CD4-positive, alpha-beta T cell treated with Interleukin-12 subunit alpha and Interleukin-12 subunit beta, for 1 hour (primary cell): ENCODE measurements at regions not wholly inside any gene's neighbourhood (a gene's known extent, or its start where the extent isn't known, plus 50 kb on each side); places are given as distances from the start of the nearest gene placed in this dataset.
"Not testable (repeated sequence)": the region's sequence is repeated elsewhere in the genome, so short reads cannot be mapped to it uniquely, and the experiment has no call there.

Experiments
- DNase-seq: peaks from one replicate; pipeline ENCODE4 v3.0.0-alpha.2; 2020

- not testable (repeated sequence) for DNase-seq
Measured at GRCh38 chr5:102047073-102047472, 249.0 kb downstream of the SLCO4C1 start.

- no peak for DNase-seq
Measured at GRCh38 chr5:102040326-102040725, 255.8 kb downstream of the SLCO4C1 start.

GRCh38 chr5:102036927-102037326, 259.2 kb downstream of the SLCO4C1 start:
- DNase-seq = no peak

DNA sequence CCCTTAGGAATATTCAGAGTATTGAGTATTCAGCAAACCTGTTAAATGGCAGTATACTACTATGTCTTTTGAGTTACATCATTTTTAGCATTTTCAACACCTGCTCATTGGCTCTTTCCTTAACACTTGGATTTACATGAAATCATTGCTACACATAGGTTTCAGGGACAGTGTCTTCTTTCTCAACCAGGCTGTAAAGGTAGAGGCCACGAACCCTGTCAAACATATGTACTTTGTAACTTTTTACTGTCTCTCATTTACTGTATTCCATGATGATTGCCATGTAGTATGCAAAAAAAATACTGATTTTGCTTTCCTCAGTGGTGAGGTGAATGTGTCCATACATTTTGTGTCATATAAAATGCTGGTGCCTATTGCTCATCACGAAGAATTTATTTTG, 264.4 kb downstream of the SLCO4C1 start:
- no peak for DNase-seq

- DNase-seq = no peak
Measured at GRCh38 chr5:102018690-102019089, 277.4 kb downstream of the SLCO4C1 start.

DNA sequence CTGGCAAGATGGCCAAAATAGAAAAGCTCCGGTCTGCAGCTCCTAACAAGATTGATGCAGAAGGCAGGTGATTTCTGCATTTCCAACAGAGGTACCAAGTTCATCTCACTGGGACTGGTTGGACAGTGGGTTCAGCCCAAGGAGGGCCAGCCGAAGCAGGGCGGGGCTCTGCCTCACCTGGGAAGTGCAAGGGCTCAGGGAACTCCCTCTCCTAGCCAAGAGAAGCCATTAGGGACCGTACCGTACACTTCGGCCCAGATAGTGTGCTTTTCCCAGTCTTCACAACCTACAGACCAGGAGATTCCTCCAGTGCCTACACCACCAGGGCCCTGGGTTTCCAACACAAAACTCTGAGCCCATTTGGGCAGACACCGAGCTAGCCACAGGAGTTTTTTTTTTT, 277.8 kb downstream of the SLCO4C1 start:
- DNase-seq = no peak

- no peak for DNase-seq
Measured at GRCh38 chr5:102014371-102014770, 281.7 kb downstream of the SLCO4C1 start.

GRCh38 chr5:102010644-102011043, 285.4 kb downstream of the SLCO4C1 start:
- no peak for DNase-seq

DNA sequence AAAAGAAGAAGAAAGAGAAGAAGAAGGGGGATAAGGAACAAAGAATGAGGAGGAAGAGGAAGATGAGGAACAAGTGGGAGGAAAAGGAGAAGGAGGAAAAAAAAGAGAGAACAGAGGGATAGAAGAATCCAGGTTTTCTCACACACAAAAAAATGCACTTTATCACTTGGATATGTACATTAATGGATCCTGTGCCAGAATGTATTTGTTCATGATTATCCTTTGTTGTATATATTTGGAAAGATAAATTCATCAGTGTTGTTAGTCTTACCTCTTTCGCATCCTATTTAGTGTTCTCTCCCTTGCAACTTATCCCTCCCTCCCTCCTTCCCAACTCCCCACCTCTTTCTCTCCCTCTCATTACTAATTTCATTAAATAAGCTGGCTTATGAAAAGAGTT, 298.8 kb downstream of the SLCO4C1 start:
- no peak for DNase-seq

DNA sequence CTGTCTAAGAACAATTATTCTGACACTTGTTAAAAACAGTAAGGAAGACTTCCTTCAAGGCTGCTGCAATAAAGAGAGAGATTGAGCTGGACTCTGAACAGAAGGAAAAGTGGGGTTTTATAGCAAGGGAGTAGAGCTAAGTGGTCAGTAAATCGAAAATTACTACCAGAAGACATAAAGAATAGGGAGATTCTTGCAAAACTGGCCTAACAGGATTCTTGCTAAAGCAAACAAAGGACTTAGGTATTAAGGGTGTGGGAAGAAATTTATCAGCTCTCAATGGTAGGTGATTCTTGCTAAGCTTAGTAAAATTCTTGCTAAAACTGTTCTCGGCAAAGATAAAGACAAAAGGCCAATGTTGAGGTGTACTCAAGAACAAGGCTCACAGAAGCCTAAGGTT, 300.5 kb downstream of the SLCO4C1 start:
- no peak for DNase-seq

GRCh38 chr5:101991486-101991885, 304.6 kb downstream of the SLCO4C1 start:
- DNase-seq = no peak

GRCh38 chr5:101989659-101990058, 306.4 kb downstream of the SLCO4C1 start:
- DNase-seq = no peak

DNA sequence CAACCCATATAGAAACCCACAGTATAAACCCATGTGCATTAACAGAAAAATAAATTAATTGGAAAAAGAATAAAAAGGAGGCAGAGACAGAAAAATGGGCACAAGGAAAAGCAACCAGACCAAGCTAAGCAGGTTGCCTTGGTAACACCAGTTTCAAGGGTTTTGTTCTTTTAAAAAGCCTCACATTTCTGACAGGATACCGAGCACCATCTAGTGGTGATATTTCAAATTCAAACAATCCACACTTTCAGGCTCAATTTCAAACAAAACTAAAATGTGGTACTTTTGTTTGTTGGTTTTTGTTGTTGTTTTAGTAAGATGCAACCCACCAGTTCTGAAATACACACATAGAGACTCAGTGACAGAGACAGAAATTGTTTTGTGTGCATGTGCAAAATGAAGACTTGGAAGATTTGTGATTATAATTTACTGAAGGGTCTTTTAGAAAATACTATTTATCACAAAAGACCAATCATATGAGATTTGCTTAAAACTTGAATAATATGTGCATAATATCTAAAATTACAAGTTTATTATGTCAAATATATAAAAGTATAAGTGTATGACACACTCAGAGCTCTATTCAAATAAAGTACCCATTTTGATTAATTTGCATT, 318.2 kb downstream of the SLCO4C1 start:
- DNase-seq = peak; percentile 7

DNA sequence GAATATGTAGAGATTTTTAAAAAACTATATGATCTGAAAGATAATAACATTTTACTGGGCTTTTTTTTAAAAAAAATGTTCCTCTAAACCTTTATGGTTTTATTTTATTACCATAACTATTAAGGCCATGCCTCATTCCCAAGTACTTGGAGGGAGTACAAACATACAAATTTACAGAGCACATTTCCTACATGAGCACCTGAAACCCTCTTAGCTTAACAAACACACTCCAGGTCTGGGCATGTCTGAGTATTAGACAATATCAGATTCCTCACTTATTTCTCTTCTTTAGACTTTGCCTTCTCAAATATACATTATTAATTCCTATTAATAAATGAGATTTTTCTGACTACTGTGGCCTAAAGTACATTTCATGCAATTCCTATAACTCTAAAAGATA, 319.2 kb downstream of the SLCO4C1 start:
- DNase-seq = no peak

- DNase-seq = no peak
Measured at GRCh38 chr5:101969742-101970141, 326.3 kb downstream of the SLCO4C1 start.

DNA sequence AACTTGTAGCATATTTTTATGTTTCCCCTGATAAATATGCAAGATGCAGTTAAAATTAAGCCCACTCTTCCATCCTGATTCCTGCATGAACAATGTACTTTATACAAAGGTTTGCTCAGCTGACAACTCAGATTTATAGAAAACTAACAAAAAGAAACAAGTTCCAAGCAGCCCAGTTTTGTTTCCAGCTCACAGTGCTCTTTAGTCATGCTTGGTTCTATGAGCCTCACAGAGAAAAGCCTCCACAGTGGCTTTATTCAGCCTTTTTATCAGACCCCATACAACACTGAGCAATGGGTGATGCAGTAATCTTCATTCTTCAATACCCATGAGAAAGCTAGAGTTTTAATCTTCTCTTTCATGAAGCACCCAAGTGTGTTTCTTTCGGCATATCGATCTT, 329.6 kb downstream of the SLCO4C1 start:
- no peak for DNase-seq

DNA sequence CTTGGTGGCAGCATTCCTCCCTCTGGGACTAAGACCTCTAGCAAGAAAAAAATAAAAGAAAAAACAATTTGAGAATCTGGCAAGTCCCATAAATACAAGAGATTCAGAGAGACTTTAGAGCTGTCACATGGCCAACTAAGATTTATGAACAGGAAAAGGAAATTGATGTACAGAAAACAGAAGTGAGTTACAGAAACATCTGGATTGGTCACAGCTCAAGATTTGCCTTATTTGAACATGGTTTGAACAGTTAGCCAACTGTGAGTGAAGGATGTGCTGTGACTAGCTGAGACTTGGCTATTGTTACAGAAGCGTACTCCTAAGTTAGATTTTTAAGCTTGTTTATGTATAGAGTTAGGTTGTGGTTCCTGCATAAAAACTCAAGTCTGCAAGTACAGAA, 340.2 kb downstream of the SLCO4C1 start:
- no peak for DNase-seq

DNA sequence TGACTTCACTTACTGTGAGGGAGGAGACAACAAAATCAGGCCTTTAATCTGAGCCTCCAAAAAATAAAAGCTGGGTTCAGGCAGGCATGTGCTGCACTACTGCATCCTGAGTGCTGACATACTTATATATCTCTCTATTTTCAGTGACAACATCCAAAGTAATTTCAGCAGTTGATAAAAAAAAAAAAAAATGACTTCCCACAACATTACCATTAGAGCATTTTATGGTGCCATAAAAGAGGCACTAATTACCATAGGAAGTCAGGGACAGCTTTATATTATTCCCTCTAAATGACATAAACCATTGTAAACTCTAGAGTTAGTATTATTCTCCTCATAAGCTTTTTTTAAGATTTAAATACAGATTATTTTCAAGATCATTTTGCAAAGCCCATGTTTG, 346.1 kb downstream of the SLCO4C1 start:
- no peak for DNase-seq

DNA sequence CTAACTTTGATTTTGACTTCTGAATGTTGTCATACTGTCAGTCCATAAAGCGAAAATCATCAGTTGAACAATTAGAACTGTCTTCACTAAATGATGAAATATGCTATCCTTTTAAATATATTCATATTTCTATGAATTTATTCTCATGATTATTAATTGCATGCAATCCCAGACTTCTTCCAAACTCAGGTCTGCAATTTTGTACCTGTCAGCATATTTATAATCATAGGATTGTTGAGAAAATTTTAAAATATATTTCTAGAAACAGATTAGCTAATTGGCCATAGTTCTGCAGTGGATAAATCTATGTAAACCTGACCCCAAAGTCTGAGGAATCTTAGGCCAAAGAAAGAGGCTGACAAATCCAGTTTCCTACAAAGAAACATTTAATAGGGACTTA, 347.5 kb downstream of the SLCO4C1 start:
- DNase-seq = no peak

GRCh38 chr5:101943784-101944183, 352.3 kb downstream of the SLCO4C1 start:
- no peak for DNase-seq

- no peak for DNase-seq
Measured at GRCh38 chr5:101942321-101942882, 353.7 kb downstream of the SLCO4C1 start.

DNA sequence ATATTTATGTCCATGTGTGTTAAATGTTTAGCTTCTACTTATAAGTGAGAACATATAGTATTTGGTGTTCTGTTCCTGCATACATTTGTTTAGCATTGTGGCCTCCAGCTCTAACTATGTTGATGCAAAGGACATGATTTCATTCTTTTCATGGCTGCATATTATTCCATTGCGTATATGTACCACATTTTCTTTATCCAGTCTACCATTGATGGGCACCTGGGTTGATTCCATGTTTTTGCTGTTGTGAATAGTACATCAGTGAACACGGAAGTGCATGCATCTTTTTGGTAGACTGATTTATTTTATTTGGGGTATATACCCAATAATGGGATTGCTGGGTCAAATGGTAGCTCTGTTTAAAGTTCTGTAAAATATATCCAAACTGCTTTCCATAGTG, 359.0 kb downstream of the SLCO4C1 start:
- no peak for DNase-seq

- DNase-seq = no peak
Measured at GRCh38 chr5:101935086-101935485, 361.0 kb downstream of the SLCO4C1 start.

DNA sequence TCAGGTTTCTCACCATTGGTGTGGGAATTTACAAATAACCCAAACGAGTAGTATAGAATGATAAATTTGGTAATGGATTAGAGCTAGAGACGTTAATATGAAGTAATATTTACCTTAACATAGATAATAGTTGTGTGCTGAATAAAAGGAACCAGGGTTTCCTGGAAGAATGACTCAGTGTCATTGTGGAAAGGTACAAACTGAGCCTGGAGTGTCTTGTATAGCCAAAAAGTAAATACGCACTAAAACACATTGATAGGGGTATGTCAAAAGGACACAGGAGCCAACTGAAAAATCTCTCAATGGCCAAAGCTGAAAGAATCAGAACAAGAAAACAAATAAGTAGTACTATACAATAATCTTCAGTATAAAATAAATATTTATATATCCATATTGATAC, 363.5 kb downstream of the SLCO4C1 start:
- DNase-seq = no peak

DNA sequence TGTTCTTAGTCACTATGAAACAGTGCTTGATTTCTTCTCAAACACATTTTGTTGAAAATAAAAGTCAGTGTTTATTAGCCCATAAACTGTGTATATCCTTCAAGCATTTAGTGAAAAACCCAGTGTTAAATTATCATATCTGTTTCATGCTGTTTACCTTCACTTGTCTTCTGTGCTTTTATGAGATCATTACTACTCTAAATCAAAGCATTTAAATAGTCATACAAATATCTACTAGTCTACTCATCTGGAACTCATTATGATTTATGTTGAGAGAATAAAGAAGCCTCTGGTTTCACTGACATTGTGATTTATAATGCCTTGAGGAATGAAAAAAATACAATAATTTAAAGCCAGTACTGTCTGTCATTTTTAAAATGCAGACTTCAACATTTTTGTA, 366.5 kb downstream of the SLCO4C1 start:
- DNase-seq = no peak
